HG02870 (cell line): ENCODE measurements at regions not wholly inside any gene's neighbourhood (a gene's known extent, or its start where the extent isn't known, plus 50 kb on each side); places are given as distances from the start of the nearest gene placed in this dataset.
A peak's percentile ranks its signal among the peaks of the same experiment; 100 is the strongest.

Source experiments
- ATAC-seq: cut with Tn5 transposase; IDR thresholded peaks from one replicate; pipeline ENCODE4 v1.9.1; 2021; ENCODE audit warnings: mild to moderate bottlenecking, moderate library complexity; ENCODE audit not compliant: unreplicated experiment

- ATAC-seq: peak; percentile 15
Observed at GRCh38 chr5:164359260-164360255, 854.1 kb downstream of the MAT2B start.

DNA sequence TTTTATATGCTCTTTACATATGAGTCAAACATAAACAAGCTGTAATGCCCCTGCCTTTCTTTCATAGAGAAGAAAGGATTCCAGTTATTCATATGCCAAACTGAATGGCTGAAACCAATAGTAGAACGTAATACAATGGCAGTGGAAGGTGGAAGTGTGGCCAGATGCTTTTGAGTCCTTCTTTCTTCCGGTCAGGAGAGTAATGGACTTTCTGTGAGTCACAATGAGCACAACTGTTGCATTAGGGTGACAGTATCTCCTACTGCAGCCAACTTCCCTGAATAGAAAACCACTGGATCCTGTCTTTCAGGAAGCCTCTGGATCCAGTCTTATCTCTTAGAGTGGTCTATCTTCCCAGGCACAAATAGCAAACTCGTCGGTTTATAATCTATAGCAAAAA is 855.2 kb downstream of the MAT2B start:
- ATAC-seq: no peak

DNA sequence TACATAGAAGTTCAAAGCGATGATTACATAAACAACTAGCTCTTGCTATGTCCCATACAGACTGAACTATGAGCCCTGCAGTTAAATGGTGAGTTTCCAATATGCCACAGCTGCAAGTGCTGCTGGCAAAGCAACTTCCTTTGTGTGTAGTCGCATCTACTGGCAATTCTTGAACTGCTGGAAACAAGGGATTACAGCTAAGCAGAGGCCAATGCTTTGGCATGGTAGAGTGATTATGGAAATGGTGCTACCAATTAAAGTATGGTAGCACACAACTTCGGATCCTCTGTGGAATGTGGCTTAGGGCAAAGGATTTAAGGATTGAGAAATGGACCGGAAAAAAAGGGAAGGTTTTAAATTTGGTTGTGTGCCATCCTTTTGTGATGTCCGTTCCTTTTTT is 856.6 kb downstream of the MAT2B start:
- no peak for ATAC-seq

GRCh38 chr5:164362835-164363234 is 857.4 kb downstream of the MAT2B start:
- ATAC-seq: no peak

DNA sequence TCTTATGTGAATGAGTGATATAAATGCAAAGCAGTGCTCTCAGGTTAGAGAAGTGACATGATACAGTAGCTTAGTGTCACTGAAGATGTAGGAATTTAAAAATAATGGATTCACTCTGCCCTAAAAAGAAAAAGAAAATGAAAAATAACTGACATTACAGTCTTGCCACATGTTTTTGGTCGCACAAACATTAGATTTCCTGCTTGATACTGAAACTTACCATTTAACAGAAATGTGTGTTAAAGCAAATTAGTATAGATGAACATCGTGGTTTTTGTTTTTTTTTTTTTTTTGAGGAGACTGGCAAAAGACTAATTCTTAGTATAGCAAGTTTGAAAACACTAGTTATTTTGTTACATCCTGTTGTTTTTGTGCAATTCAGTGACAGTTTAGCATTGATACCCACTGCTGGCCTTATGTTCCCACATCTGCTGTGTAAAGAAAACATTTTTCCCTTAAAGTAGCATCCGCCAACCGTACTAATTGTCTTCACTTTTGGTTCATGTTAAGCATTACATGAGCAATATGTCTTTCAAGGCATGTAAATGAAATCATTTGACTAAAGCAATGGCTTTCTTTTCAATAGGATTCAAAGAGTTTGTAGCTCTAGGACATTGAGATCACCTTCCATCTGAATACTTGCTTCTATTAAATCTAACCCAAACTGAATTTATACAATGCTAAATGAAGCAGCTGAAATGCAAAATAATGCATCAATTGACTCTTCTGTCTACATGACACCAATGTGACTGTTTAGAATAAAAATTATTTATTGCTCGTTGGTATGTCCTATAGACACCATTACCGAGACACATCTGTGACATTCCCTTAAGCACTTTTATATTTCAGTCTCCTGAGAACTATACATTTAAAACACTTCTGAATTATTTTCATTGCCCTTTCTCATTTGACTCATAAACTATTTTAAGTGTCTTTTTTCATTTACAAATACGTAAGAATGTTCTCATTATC is 859.1 kb downstream of the MAT2B start:
- no peak for ATAC-seq

- ATAC-seq: no peak
Observed at GRCh38 chr5:164370841-164371240, 865.4 kb downstream of the MAT2B start.

- ATAC-seq: no peak
Observed at GRCh38 chr5:164372892-164373291, 867.5 kb downstream of the MAT2B start.

DNA sequence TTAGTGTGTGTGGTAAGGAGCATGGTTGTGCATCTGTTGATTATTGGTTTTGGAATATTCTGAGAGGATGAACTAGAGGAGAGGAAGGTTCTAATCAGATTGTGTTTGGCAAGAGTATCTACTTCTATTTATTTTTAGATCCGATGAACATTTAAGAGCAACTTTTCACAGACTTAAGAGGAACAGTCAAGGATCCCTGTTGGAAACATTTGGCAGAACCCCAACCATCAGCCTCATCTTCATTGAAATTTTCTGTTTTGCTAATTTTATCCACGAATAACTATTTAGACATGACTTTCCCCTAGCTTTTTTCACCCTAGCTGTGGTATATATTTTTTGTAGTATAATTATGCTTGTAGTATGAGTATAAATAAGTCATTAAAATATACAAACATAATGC is 868.5 kb downstream of the MAT2B start:
- no peak for ATAC-seq

GRCh38 chr5:164375051-164375450 is 869.6 kb downstream of the MAT2B start:
- ATAC-seq: no peak

GRCh38 chr5:164376843-164377242 is 871.4 kb downstream of the MAT2B start:
- no peak for ATAC-seq

- no peak for ATAC-seq
Observed at GRCh38 chr5:164377746-164378145, 872.3 kb downstream of the MAT2B start.

- ATAC-seq: no peak
Observed at GRCh38 chr5:164383662-164384061, 878.2 kb downstream of the MAT2B start.

GRCh38 chr5:164392531-164392930 is 887.1 kb downstream of the MAT2B start:
- ATAC-seq: no peak

GRCh38 chr5:164394686-164395194 is 889.3 kb downstream of the MAT2B start:
- ATAC-seq: no peak

DNA sequence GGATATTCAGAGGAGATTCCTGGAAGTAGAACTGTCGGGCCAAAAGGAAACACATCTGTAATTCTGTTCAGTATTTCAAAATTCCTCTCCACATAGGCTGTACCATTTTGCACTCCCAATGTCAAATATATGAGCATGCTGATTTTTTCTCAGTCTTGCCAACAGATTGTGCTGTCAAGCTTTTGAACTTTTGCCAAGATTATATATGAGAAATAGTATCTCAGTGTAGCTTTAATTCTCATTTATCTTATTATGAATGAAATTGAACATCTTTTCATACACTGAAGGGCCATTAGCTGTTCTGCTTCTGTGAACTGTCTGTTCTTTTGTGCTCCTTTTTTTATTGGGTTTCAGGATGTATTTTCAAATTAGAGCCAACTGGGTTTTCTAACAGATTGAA is 907.1 kb downstream of the MAT2B start:
- no peak for ATAC-seq

DNA sequence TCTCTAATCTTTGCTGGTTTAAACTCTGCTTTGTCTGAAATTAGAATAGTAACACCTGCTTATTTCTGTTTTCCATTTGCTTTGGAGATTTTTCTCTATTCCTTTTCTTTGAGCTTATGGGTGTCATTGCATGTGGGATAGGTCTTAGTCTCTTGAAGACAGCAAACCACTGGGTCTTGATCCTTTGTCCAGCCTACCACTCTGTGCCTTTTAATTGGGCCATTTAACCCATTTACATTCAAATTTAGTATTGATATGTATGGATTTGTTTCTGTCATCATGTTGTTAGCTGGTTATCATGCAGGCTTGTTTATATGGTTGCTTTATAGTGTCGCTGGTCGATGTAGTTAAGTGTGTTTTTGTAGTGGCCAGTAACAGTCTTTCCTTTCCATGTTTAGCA is 914.7 kb downstream of the MAT2B start:
- ATAC-seq: no peak

GRCh38 chr5:164422400-164422799 is 917.0 kb downstream of the MAT2B start:
- ATAC-seq: no peak

- no peak for ATAC-seq
Observed at GRCh38 chr5:164431634-164432304, 926.4 kb downstream of the MAT2B start.

DNA sequence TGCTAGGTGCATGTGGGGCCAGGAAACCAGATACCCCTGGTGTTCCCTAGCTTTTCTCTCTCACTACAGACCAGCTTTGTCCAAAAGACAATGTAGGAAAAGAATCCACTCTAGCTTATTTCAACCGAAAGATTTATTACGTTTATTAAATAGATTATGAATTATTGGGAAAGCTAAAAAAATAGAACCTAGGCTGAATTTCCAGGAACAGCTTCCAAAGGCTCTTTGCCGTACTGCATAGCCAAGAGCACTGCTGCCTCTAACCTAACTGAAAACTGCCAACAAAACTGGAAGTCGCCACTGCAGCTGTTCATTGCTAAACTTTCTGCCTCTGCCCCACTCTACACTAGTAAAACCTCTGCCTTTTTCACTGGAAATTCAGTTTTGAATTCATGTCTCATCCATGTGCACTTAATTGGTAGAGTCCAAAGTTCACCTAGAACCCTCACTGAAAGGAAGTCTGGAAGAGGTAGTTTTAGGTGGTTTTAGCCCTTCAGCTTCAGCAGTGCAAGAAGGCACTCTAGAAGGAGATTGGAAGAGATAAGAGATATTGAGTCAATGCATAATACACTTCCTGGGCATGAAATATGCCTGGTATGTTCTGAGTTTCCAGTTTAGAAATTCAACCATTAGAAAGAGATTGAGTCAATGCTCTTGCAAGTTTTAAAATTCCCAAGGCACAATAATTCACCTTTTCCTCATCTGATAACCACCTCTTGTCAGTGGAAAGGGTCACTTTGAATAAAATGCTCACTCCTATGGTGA is 927.9 kb downstream of the MAT2B start:
- no peak for ATAC-seq

- ATAC-seq: no peak
Observed at GRCh38 chr5:164435576-164435975, 930.2 kb downstream of the MAT2B start.
